Adipocyte (in vitro differentiated cells): ENCODE measurements at regions not wholly inside any gene's neighbourhood (a gene's known extent, or its start where the extent isn't known, plus 50 kb on each side); places are given as distances from the start of the nearest gene placed in this dataset.

Source experiments
- DNase-seq: peaks from one replicate; pipeline ENCODE4 v3.0.0-alpha.2; 2015; ENCODE audit warnings: low read depth
- H3K27me3 ChIP-seq: replicated peaks from 2 replicates; pipeline ENCODE4 v1.7.0; 2013; ENCODE audit warnings: mild to moderate bottlenecking, low read length, moderate library complexity; ENCODE audit not compliant: control insufficient read depth, insufficient read depth
- H3K36me3 ChIP-seq: 2 replicates; pipeline ENCODE4 v1.7.0; 2013; ENCODE audit warnings: low read length, mild to moderate bottlenecking, moderate library complexity; ENCODE audit not compliant: control insufficient read depth, insufficient read depth, severe bottlenecking
- H3K4me1 ChIP-seq: 2 replicates; pipeline ENCODE4 v1.7.0; 2013; ENCODE audit warnings: mild to moderate bottlenecking, low read length, moderate library complexity; ENCODE audit not compliant: control insufficient read depth, insufficient read depth
- H3K4me3 ChIP-seq: 2 replicates; pipeline ENCODE4 v1.7.0; 2013; ENCODE audit warnings: mild to moderate bottlenecking, low read length, moderate library complexity
- H3K9ac ChIP-seq: 2 replicates; pipeline ENCODE4 v1.7.0; 2013; ENCODE audit warnings: mild to moderate bottlenecking, low read length, moderate library complexity
- H3K9me3 ChIP-seq: 2 replicates; pipeline ENCODE4 v1.7.0; 2013; ENCODE audit warnings: mild to moderate bottlenecking, low read length, moderate library complexity; ENCODE audit not compliant: control insufficient read depth

DNA sequence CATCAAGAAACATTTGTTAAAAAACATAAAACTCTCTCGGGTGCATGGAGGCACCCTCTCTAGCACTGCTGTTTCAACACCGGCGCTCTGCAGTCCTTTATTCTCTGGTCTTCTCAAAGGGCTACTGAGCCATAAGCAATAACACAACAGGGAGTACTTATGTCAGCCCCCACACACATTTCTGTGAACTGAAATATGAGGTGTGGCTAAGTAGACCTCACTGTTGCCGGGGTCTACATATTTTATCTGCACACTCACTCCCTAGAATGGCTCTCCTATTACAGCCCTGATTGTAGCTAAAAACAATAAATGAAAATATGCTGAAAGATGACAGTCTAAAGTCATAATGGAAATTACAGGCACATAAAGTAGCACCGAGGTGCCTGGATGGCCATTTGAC is 235.1 kb downstream of the GRB14 start:
- Histone ChIP-seq H3K4me3 (no peak overlapping the region), H3K9me3 (no peaks in the 10 kb centered on the region), H3K9ac (no peak overlapping the region), H3K27me3 (no peaks in the 10 kb centered on the region), H3K36me3 (no peaks in the 10 kb centered on the region), H3K4me1 (no peaks in the 10 kb centered on the region)
- no peak for DNase-seq

DNA sequence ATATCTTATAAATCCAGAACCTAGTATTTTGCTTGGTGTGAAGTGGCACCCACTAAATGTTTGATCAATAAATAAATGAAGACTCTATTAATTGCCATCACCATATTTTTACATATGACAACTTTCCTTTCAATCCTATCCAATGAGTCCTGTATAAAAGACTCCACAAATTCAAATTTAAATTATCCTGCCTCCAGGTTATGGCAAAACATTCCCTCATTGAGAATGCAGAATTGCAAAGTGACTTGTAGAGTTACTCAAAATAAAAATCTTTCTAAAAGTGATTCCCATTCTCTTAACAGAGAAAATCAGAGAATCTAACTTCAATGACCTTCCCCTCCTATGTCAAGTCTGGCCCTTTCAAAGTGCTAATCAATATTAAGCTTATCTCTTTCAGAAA is 236.8 kb downstream of the GRB14 start:
- H3K27me3 ChIP-seq = no peaks in the 10 kb centered on the region
- H3K4me3 ChIP-seq = no peak overlapping the region
- DNase-seq = no peak
- H3K4me1 ChIP-seq = no peaks in the 10 kb centered on the region
- H3K36me3 ChIP-seq = no peaks in the 10 kb centered on the region
- H3K9ac ChIP-seq = no peak overlapping the region
- no peaks in the 10 kb centered on the region for H3K9me3 ChIP-seq

DNA sequence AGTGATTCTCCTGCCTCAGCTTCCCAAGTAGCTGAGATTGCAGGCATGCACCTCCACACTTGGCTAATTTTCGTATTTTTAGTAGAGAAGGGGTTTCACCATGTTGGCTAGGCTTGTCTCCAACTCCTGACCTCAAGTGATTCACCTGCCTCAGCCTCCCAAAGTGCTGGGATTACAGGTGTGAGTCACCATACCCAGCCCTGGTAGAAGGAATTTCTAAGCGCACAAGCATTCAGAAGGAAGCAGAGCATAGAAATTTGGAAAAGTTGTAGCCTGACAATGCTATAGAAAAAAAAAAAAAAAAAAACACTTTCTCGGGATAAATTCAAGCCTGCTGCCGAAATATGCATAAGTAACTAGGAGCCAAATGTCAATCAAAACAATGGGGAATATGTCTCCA is 249.4 kb downstream of the GRB14 start:
- H3K36me3 ChIP-seq = no peaks in the 10 kb centered on the region
- no peak for DNase-seq

DNA sequence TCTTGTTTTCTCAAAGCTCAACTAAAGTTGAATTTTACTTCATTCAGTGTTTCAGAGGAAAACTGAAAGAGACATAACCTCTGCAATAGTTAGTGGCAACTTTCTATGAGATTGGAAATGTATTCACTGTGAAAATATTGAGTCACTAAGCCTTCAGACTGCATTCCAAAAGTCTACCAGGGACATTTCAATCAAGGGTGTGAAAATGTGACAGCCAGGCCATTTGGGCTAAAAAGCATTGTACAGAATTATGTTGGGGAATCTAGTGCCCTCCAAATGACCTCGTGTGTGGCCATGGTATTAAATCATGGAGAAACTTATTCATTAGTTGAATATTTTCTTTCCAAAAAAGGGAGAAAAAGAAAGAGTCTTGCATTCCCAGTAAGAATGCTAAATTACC is 251.9 kb downstream of the GRB14 start:
- peak; percentile 25 for DNase-seq
- Histone ChIP-seq H3K4me1 (no peaks in the 10 kb centered on the region), H3K36me3 (no peaks in the 10 kb centered on the region), H3K27me3 (no peaks in the 10 kb centered on the region), H3K9ac (no peak overlapping the region), H3K4me3 (no peak overlapping the region), H3K9me3 (peaks cover 4% of the 10 kb centered on the region)

More for the DNA sequence above, 249.4 kb downstream of the GRB14 start:
- peaks cover 4% of the 10 kb centered on the region for H3K9me3 ChIP-seq
- H3K9ac ChIP-seq = no peak overlapping the region
- H3K4me3 ChIP-seq = no peak overlapping the region
- H3K4me1 ChIP-seq = no peaks in the 10 kb centered on the region
- no peaks in the 10 kb centered on the region for H3K27me3 ChIP-seq

DNA sequence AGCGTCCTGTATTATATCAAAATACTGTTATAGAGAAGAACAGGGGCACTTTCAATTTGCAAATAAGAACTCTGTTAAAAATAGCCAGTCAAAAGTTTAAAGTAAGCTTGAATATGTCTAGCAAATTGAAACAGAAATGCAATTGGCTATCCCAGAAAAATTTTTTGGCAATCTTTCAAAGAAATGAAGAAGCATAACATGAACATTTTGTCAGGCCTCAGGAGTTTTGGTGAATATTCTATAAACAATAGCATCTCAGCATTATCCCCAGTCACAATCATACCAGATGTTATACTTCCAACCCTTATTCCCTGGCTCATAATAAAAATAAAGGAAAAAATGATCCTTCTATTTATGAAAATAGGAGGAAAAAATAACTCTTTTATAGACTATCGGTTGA is 252.4 kb downstream of the GRB14 start:
- Histone ChIP-seq H3K4me1 (no peaks in the 10 kb centered on the region), H3K9me3 (peaks cover 4% of the 10 kb centered on the region), H3K27me3 (no peaks in the 10 kb centered on the region), H3K4me3 (no peak overlapping the region), H3K36me3 (no peaks in the 10 kb centered on the region), H3K9ac (no peak overlapping the region)
- peak; percentile 50 for DNase-seq

DNA sequence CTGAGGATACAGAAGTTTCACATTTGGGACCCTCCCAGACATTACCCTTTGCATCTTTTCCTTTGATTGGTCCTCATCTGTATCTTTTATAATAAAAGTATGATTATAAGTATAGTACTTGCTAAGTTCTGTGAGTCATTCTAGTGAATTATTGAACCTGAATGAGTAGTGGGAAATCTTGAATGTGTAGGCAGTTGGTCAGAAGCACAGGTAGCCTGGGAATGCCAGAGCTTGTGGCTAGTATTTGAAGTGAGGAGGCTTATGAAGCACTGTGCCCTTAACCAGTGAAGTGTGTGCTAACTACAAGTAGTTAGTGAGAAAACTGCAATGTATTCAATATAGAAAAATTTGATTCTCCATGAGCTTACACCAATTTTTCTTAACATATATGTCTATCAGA is 257.6 kb downstream of the GRB14 start:
- H3K9ac ChIP-seq = no peak overlapping the region

DNA sequence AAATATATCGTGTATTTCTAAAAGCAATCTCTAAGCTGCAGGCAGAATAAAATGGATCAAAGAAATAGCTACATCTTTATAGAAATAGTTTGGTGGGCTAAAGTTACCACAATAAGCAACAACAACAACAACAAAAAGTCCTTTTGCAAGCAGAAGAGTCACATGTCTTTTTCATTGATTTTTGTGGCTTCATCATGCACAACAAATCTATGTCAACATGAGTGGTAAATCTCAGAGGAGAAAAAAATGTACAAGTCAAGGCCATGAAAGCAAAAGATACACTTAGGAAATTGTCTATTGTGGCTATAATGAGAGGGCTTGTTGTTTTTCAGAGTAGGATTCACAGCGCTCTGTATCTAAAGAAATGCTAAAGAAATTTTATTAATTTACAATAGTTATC is 269.7 kb downstream of the GRB14 start:
- Histone ChIP-seq H3K4me3 (no peak overlapping the region), H3K9ac (no peak overlapping the region), H3K36me3 (no peaks in the 10 kb centered on the region), H3K27me3 (no peaks in the 10 kb centered on the region), H3K9me3 (no peaks in the 10 kb centered on the region), H3K4me1 (no peaks in the 10 kb centered on the region)
- DNase-seq = no peak

More for the DNA sequence above, 257.6 kb downstream of the GRB14 start:
- Histone ChIP-seq H3K9me3 (no peaks in the 10 kb centered on the region), H3K4me3 (no peak overlapping the region), H3K4me1 (no peaks in the 10 kb centered on the region), H3K27me3 (no peaks in the 10 kb centered on the region), H3K36me3 (no peaks in the 10 kb centered on the region)
- DNase-seq = no peak

DNA sequence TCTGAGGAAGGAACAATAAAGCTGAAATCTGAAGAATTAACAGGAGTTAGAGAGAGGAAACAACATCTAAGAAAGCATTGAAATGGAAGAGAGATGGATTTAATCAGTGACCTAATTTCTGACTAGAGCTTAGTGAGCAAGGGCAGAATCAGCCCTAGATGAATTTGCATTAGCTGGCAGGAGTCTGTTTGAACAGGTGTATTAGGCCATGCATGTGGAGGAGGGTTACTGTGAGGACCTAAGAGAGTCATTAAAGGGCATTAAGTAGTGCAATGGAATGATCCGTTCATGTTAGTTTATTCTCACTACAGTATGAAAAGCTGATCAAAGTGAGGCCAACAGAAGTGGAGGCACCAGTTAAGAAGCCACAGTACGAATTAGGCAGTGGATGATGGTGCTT is 285.3 kb downstream of the GRB14 start:
- H3K36me3 ChIP-seq = no peaks in the 10 kb centered on the region
- no peak for DNase-seq
- no peak overlapping the region for H3K9ac ChIP-seq
- no peaks in the 10 kb centered on the region for H3K27me3 ChIP-seq
- no peaks in the 10 kb centered on the region for H3K4me1 ChIP-seq
- H3K9me3 ChIP-seq = peaks cover 15% of the 10 kb centered on the region
- no peak overlapping the region for H3K4me3 ChIP-seq

DNA sequence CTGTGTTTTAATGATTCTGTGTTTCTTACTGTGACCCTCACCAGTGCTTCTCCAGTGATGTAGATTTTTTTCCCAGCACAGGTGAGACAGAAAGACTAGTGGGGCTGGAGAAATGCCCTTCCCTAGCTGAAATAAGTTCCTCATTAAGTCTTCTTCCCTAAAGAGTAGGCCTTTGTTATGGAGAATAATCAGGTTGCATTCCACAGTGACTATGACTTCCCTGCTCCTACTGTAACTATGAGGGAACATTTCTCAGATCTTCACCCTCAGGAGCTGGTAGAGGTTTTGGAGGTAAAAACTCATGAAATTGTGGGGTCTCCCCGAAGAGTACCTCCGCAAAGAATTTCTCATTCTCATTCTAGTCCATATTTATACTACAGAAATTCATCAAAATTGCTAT is 286.2 kb downstream of the GRB14 start:
- H3K4me1 ChIP-seq = no peaks in the 10 kb centered on the region
- H3K9ac ChIP-seq = no peak overlapping the region
- H3K36me3 ChIP-seq = no peaks in the 10 kb centered on the region
- H3K9me3 ChIP-seq = peaks cover 15% of the 10 kb centered on the region
- H3K27me3 ChIP-seq = no peaks in the 10 kb centered on the region
- DNase-seq = no peak
- no peak overlapping the region for H3K4me3 ChIP-seq

DNA sequence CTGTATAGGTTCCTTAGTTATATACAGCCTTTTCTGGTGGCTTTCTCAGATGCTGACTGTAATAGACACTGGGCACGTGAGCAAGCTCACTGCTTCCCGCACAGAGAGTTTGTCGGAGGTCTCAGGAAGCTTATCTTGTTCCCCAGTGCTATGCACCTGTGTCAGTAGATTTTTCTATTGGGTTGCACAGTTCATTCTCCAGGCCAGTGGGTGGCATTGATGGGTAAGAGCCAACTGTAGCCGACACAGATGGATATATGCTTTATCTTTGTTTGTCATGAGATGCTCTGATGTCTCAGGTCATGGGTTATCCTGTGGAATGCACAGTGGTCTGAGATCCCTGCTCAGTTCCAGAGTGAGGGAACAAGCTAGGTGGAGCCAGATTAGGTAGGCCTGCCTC is 293.0 kb downstream of the GRB14 start:
- no peak overlapping the region for H3K9ac ChIP-seq
- DNase-seq = no peak
- no peaks in the 10 kb centered on the region for H3K4me1 ChIP-seq
- no peaks in the 10 kb centered on the region for H3K27me3 ChIP-seq
- peaks cover 4% of the 10 kb centered on the region for H3K9me3 ChIP-seq
- H3K4me3 ChIP-seq = no peak overlapping the region
- H3K36me3 ChIP-seq = no peaks in the 10 kb centered on the region

DNA sequence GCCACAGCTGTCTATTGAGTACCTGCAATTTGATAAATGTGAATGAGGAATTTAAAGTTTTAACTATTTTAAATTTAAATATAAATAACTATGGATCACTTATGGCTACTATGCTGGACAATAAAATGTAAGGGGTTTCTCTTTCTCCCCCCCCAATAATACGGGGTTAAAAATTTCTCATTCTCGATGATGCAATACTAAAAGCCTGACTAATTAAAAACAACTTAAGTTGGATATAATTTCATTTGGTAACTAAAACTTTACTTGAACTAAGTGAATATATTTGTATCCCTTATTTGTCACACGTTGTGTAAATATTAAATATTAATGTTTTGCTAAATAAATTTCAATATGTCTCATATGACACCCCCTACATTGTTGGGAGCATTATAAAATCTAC is 297.3 kb downstream of the GRB14 start:
- no peak for DNase-seq
- Histone ChIP-seq H3K9me3 (peaks cover 11% of the 10 kb centered on the region), H3K36me3 (no peaks in the 10 kb centered on the region), H3K9ac (no peak overlapping the region), H3K4me3 (no peak overlapping the region), H3K27me3 (no peaks in the 10 kb centered on the region), H3K4me1 (no peaks in the 10 kb centered on the region)

DNA sequence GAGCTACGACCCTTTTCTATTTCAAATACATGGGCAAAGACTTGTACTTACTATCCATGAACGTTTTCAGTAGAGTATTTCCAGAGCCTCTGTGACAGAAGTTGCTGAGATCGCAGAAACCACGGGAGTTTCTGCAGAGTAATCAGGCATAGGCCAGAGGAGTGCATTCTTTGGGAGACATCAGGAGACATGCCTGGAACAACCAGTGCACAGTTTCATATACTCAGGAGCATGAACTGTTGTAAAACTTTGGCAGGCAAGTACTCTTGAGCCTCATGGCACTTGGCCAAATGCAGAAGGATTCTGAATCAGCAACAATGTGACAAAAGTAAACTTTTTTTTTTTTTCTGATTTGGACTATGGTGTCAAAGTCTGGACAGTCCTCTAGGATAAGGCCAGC is 307.1 kb downstream of the GRB14 start:
- Histone ChIP-seq H3K36me3 (no peaks in the 10 kb centered on the region), H3K9me3 (no peaks in the 10 kb centered on the region), H3K4me3 (no peak overlapping the region), H3K9ac (peak overlapping the region; percentile 27), H3K4me1 (peaks cover 15% of the 10 kb centered on the region), H3K27me3 (no peaks in the 10 kb centered on the region)
- peak; percentile 56 for DNase-seq
